ENCODE measurements at regions not wholly inside any gene's neighbourhood (a gene's known extent, or its start where the extent isn't known, plus 50 kb on each side); places are given as distances from the start of the nearest gene placed in this dataset.

GRCh38 chr11:12618743-12619540 is 55.3 kb upstream of the TEAD1 start:
- Histone ChIP-seq H3K9ac (ENCODE audit: low read length) (no peak overlapping the region), H4K20me1 (ENCODE audit: insufficient read depth) (no peaks in the 10 kb centered on the region), H3K79me2 (replicated peaks; ENCODE audit: insufficient read depth, low read length) (no peaks in the 10 kb centered on the region), H3K27me3 (ENCODE audit: insufficient read depth, low read depth, low read length) (no peaks in the 10 kb centered on the region), H3F3A (ENCODE audit: insufficient read depth, low read length, poor library complexity, severe bottlenecking) (no peaks in the 10 kb centered on the region), H3K36me3 (ENCODE audit: insufficient read depth, low read length) (no peaks in the 10 kb centered on the region), H3K27ac (ENCODE audit: low read length) (no peak overlapping the region), H3K9me2 (ENCODE audit: insufficient read depth, low read length) (no peaks in the 10 kb centered on the region), H2AFZ (ENCODE audit: low read depth, low read length) (no peak overlapping the region), H3K4me2 (ENCODE audit: low read length) (no peak overlapping the region), H3K4me3 (ENCODE audit: low read length) (no peak overlapping the region), H3K9me3 (ENCODE audit: low read length) (no peaks in the 10 kb centered on the region)
- TF ChIP-seq EZH2 (IDR thresholded peaks at IDR 0.05; ENCODE audit: borderline replicate concordance, insufficient read depth, low read length, poor library complexity, severe bottlenecking) (no peak), SMC3 (conservative IDR thresholded peaks at IDR 0.05; ENCODE audit: poor library complexity) (no peak), TAF1 (IDR thresholded peaks at IDR 0.05; ENCODE audit: low read depth) (no peak), RAD21 (conservative IDR thresholded peaks at IDR 0.05) (no peak), MXI1 (conservative IDR thresholded peaks at IDR 0.05; ENCODE audit: poor library complexity, severe bottlenecking) (no peak), POLR2AphosphoS5 (IDR thresholded peaks at IDR 0.05) (no peak), EP300 (conservative IDR thresholded peaks at IDR 0.05; ENCODE audit: poor library complexity, severe bottlenecking) (no peak)
- TF ChIP-seq, protein P1, sequence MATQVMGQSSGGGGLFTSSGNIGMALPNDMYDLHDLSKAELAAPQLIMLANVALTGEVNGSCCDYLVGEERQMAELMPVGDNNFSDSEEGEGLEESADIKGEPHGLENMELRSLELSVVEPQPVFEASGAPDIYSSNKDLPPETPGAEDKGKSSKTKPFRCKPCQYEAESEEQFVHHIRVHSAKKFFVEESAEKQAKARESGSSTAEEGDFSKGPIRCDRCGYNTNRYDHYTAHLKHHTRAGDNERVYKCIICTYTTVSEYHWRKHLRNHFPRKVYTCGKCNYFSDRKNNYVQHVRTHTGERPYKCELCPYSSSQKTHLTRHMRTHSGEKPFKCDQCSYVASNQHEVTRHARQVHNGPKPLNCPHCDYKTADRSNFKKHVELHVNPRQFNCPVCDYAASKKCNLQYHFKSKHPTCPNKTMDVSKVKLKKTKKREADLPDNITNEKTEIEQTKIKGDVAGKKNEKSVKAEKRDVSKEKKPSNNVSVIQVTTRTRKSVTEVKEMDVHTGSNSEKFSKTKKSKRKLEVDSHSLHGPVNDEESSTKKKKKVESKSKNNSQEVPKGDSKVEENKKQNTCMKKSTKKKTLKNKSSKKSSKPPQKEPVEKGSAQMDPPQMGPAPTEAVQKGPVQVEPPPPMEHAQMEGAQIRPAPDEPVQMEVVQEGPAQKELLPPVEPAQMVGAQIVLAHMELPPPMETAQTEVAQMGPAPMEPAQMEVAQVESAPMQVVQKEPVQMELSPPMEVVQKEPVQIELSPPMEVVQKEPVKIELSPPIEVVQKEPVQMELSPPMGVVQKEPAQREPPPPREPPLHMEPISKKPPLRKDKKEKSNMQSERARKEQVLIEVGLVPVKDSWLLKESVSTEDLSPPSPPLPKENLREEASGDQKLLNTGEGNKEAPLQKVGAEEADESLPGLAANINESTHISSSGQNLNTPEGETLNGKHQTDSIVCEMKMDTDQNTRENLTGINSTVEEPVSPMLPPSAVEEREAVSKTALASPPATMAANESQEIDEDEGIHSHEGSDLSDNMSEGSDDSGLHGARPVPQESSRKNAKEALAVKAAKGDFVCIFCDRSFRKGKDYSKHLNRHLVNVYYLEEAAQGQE (IDR thresholded peaks at IDR 0.05; ENCODE audit: borderline replicate concordance), result no peak
- TF ChIP-seq, protein P2, sequence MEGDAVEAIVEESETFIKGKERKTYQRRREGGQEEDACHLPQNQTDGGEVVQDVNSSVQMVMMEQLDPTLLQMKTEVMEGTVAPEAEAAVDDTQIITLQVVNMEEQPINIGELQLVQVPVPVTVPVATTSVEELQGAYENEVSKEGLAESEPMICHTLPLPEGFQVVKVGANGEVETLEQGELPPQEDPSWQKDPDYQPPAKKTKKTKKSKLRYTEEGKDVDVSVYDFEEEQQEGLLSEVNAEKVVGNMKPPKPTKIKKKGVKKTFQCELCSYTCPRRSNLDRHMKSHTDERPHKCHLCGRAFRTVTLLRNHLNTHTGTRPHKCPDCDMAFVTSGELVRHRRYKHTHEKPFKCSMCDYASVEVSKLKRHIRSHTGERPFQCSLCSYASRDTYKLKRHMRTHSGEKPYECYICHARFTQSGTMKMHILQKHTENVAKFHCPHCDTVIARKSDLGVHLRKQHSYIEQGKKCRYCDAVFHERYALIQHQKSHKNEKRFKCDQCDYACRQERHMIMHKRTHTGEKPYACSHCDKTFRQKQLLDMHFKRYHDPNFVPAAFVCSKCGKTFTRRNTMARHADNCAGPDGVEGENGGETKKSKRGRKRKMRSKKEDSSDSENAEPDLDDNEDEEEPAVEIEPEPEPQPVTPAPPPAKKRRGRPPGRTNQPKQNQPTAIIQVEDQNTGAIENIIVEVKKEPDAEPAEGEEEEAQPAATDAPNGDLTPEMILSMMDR (IDR thresholded peaks at IDR 0.05; ENCODE audit: poor library complexity, severe bottlenecking), result no peak

GRCh38 chr11:12623869-12624268 is 50.4 kb upstream of the TEAD1 start:
- Histone ChIP-seq H3K9me2 (ENCODE audit: insufficient read depth, low read length) (no peaks in the 10 kb centered on the region), H2AFZ (ENCODE audit: low read depth, low read length) (no peak overlapping the region), H3K27me3 (ENCODE audit: insufficient read depth, low read depth, low read length) (no peaks in the 10 kb centered on the region), H3K36me3 (ENCODE audit: insufficient read depth, low read length) (no peaks in the 10 kb centered on the region), H3K4me3 (ENCODE audit: low read length) (no peak overlapping the region), H3F3A (ENCODE audit: insufficient read depth, low read length, poor library complexity, severe bottlenecking) (no peaks in the 10 kb centered on the region), H4K20me1 (ENCODE audit: insufficient read depth) (no peaks in the 10 kb centered on the region), H3K79me2 (replicated peaks; ENCODE audit: insufficient read depth, low read length) (no peaks in the 10 kb centered on the region), H3K4me2 (ENCODE audit: low read length) (no peak overlapping the region), H3K27ac (ENCODE audit: low read length) (no peak overlapping the region), H3K9me3 (ENCODE audit: low read length) (no peaks in the 10 kb centered on the region), H3K9ac (ENCODE audit: low read length) (no peak overlapping the region)
- TF ChIP-seq RAD21 (conservative IDR thresholded peaks at IDR 0.05), result no peak
- TF ChIP-seq SMC3 (conservative IDR thresholded peaks at IDR 0.05; ENCODE audit: poor library complexity), result no peak
- TF ChIP-seq EP300 (conservative IDR thresholded peaks at IDR 0.05; ENCODE audit: poor library complexity, severe bottlenecking), result no peak
- TF ChIP-seq TAF1 (IDR thresholded peaks at IDR 0.05; ENCODE audit: low read depth), result no peak
- TF ChIP-seq, protein P1 (IDR thresholded peaks at IDR 0.05; ENCODE audit: borderline replicate concordance), result no peak
- TF ChIP-seq, protein P2 (IDR thresholded peaks at IDR 0.05; ENCODE audit: poor library complexity, severe bottlenecking), result no peak
- TF ChIP-seq EZH2 (IDR thresholded peaks at IDR 0.05; ENCODE audit: borderline replicate concordance, insufficient read depth, low read length, poor library complexity, severe bottlenecking), result no peak
- TF ChIP-seq MXI1 (conservative IDR thresholded peaks at IDR 0.05; ENCODE audit: poor library complexity, severe bottlenecking), result no peak
- TF ChIP-seq POLR2AphosphoS5 (IDR thresholded peaks at IDR 0.05), result no peak

Measured in neural cell (in vitro differentiated cells).